Heart right ventricle (tissue), 16 donors: ENCODE measurements at regions not wholly inside any gene's neighbourhood (a gene's known extent, or its start where the extent isn't known, plus 50 kb on each side); places are given as distances from the start of the nearest gene placed in this dataset.

Experiments
- ATAC-seq, 8 donors: fragments of 200-7000 bp; cut with Tn5 transposase; one replicate each; pipeline ENCODE4 v1.9.1; 2020; ENCODE audit warnings: mild to moderate bottlenecking in 8 of 8, moderate library complexity in 8 of 8, moderate number of reproducible peaks in 1 of 8
- DNase-seq, 2 donors: peaks; one replicate each; pipeline ENCODE4 v3.0.0-alpha.2; 2020
- H3K27ac ChIP-seq, 10 donors: fragments of 200-600 bp; sonication (generic) in 2 of 10; one replicate each; pipeline versions ENCODE4 v1.5.0 to v1.8.0; 2020 to 2022; ENCODE audit warnings: mild to moderate bottlenecking in 3 of 10
- H3K27me3 ChIP-seq, 7 donors: fragments of 200-600 bp; one replicate each; pipeline ENCODE4 v1.8.0; 2021 to 2022; ENCODE audit warnings: mild to moderate bottlenecking in 2 of 7
- H3K36me3 ChIP-seq, 9 donors: fragments of 200-600 bp; sonication (generic) in 1 of 9; one replicate each; pipeline versions ENCODE4 v1.5.0 to v1.8.0; 2020 to 2022; ENCODE audit warnings: mild to moderate bottlenecking in 2 of 9
- H3K4me1 ChIP-seq, 9 donors: fragments of 200-600 bp; sonication (generic) in 1 of 9; one replicate each; pipeline versions ENCODE4 v1.5.0 to v1.8.0; 2020 to 2022; ENCODE audit warnings: mild to moderate bottlenecking in 4 of 9
- H3K4me3 ChIP-seq, 10 donors: fragments of 200-600 bp; sonication (generic) in 2 of 10; one replicate each; pipeline versions ENCODE4 v1.5.0 to v1.8.0; 2020 to 2022; ENCODE audit warnings: mild to moderate bottlenecking in 7 of 10, moderate library complexity in 2 of 10
- H3K9me3 ChIP-seq, 11 donors: fragments of 200-600 bp in 10 of 11; sonication (generic) in 2 of 11; one replicate each; pipeline versions ENCODE4 v1.5.0 to v1.8.0; 2013 to 2022; ENCODE audit warnings: mild to moderate bottlenecking in 2 of 11, control low read depth in 1 of 11, moderate library complexity in 1 of 11
- CTCF ChIP-seq, 9 donors: fragments of 200-600 bp; sonication (generic) in 2 of 9; IDR thresholded peaks; one replicate each; pipeline versions ENCODE4 v1.5.0 to v1.8.0; 2021 to 2022; ENCODE audit warnings: antibody characterized with exemption in 9 of 9, mild to moderate bottlenecking in 5 of 9, moderate library complexity in 1 of 9
- WGBS, 2 donors: extraction: QIAGEN DNeasy Blood & Tissue Kit; methylation state at CpG; one replicate each; pipeline ENCODE4 v1.1.7; 2013; ENCODE audit warnings: inconsistent platforms in 1 of 2; 5-methylcytosine and 5-hydroxymethylcytosine counted together
- intact Hi-C, 10 donors: fragments of 100-400 bp; cut with DNase I; formaldehyde crosslinking; loops; one replicate each; pipeline versions ENCODE4 v1.11.1 to v1.14.2; 2022
- donor health status: Arrhythmogenic right ventricular cardiomyopathy.
- donor health status: ischemic (EF 13 %, LVEDD 7.1; RV severe dilation, severe dysfunction).
- donor health status: healthy with polysubstance abuse.
- donor health status: DM: no; HTN: yes; CAD: no.
- donor health status: DM: no; HTN: no; CAD: no.
- donor health status: ischemic (EF 25% LVEDD 6.9; RV normal size, moderate dysfunction).
- donor health status: ischemic (EF 25% LVEDD 5.7; RV mildly dilated, moderate dysfunction).
- donor health status: healthy.
- donor health status: DM: yes; HTN: yes; CAD: no.
- donor health status: Ischemic cardiomyopathy.
- donor health status: ischemic (EF 35%, LVEDD 5.7; RV mildly dilated, moderate dysfunction).
- donor health status: nonischemic (EF 11% LVEDD 7.7; RV severe dilation, severe dysfunction).
- donor health status: DM: yes; HTN: yes; CAD: no.
- donor health status: PGD.
- donor health status: ischemic (EF 29% LVEDD 5.4; RV normal size, mild dysfunction).
- donor health status: nonischemic (EF 23%, LVEDD 6.1; RV moderate dilation, normal function).

DNA sequence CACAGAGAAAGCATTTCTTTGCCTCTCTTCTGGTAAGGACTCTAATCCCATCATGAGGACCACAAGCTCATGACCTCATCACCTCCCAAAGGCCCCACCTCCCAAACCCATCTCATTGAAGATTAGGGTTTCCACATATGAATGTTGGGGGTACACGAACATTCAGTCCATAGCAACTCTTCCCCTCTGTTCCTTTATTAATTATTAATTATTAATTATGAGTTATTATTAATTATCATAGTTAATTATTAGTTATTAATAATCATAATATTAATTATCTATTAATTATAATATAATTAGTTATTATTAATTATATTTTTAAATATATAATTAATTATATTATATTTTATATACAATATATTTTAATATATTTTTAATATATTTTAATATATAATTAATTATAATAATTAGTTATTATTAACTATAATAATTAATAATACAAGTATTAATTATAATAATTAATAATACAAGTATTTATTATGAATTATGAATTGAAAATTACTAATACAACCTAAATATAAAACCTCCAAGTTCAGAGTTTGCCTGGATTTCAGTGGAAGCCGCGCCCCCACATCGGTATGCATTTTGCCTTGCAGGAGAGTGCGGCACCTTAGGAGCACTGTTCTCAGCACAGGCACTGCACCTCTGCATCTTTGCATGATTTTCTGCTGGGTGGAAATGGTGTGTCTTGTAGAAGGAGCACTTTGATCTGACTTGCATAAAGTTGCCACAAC, 128.0 kb upstream of the FGF3 start:
- H3K27me3 ChIP-seq: peaks cover 0 to 24% (median 0%) of the 10 kb centered on the region in 7 donors
- H3K27ac ChIP-seq: no peak overlapping the region
- WGBS, 2 donors: 93 to 95% methylated on average over 5 of the region's 5 CpGs

DNA sequence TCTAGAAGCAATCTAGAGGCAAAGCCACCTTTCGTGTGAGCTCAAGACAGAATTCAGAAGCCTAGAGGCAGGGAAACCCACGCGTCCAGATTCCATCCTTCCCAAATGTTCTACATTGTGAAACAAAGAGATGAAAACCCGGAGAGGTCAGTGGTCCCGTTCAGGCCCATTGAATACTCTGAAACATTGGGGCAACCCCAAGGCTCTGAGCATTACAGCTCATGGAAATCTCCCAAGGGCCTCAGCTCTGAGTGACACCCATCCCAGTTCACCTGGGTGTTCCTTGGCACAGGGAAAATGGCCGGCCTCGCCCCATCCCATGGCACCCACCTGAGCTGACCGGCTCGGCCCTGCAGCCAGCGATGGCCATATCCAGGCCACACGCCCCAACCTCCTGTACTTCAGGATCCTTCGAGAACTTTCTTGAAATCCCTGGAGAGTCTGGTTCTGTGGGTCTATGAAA, 128.6 kb upstream of the FGF3 start:
- Histone ChIP-seq H3K4me3 (no peak overlapping the region), H3K4me1 (peaks cover 0 to 19% (median 7%) of the 10 kb centered on the region in 9 donors), H3K9me3 (peaks cover 0 to 8% (median 0%) of the 10 kb centered on the region in 11 donors), H3K36me3 (no peaks in the 10 kb centered on the region), H3K27ac (no peak overlapping the region), H3K27me3 (peaks cover 0 to 24% (median 0%) of the 10 kb centered on the region in 7 donors)
- intact Hi-C loops: loop anchor here in 1 of 10 donors (10.0 kb wide), 1 partner anchor 127 kb away; the partner anchor contains the start of gene ANO1
- 91 to 93% methylated on average over 12 of the region's 12 CpGs for WGBS, 2 donors
- TF ChIP-seq CTCF (IDR thresholded peaks at IDR 0.05): no peak
- ATAC-seq (no peak), DNase-seq (peak in 1 of 2 donors; percentile 4)

More for the DNA sequence above, 128.0 kb upstream of the FGF3 start:
- H3K4me1 ChIP-seq: peaks cover 0 to 19% (median 7%) of the 10 kb centered on the region in 9 donors
- H3K4me3 ChIP-seq: no peak overlapping the region
- TF ChIP-seq CTCF (IDR thresholded peaks at IDR 0.05): no peak
- H3K36me3 ChIP-seq: no peaks in the 10 kb centered on the region
- intact Hi-C loops: loop anchor here in 1 of 10 donors (10.0 kb wide), 1 partner anchor 128 kb away; the partner anchor contains the start of gene ANO1
- ATAC-seq (no peak), DNase-seq (peak in 1 of 2 donors; percentile 1)
- peaks cover 0 to 8% (median 0%) of the 10 kb centered on the region in 11 donors for H3K9me3 ChIP-seq

DNA sequence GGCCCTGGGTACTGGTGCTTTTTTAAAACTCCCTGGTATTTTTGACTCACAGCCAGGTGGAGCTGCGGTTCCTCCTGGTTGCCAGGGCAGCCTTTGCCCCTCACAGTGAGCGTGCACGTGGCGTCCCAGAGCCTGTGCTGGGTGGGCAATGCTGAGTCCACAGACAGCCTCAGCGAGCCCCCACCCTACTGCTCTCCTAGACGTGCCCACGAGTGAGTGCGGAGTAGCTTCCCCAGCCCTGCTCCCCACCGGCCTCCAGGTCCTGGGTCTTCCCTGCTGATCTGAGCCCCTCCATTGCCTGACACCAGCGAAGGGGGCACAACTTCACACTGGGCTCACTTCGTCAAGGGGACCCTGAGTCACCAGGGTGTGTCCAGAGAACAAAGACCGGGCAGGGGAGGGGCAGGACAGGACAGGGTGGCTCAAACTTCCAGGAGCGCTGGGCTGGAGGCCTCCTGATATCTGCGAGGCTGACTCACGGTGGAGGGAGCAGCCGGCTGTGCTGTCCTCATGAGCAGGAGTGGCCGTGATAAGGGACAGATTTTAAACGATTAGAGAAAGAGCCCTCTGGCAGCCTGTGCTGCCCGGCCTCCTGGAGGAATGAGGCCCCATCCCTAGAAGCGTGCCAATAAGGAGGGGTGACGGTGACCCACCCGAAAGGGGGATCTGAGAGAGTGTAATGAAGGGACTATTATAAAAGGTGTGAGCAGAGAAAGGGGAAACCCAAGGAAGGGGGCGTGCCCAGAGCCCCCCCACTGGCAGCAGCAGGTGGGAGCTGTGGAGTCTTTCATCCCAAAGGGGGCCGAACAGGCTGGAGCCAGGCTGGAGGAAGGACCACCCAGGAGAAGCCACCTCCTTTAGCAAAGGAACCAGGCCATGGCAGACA, 129.3 kb upstream of the FGF3 start:
- Histone ChIP-seq H3K4me3 (no peak overlapping the region), H3K4me1 (peaks cover 0 to 19% (median 7%) of the 10 kb centered on the region in 9 donors), H3K27me3 (peaks cover 0 to 21% (median 0%) of the 10 kb centered on the region in 7 donors), H3K9me3 (peaks cover 0 to 8% (median 0%) of the 10 kb centered on the region in 11 donors), H3K27ac (peak overlapping the region in 1 of 10 donors; percentile 34), H3K36me3 (no peaks in the 10 kb centered on the region)
- WGBS, 2 donors: 52 to 60% methylated on average over 24 of the region's 24 CpGs
- intact Hi-C loops: loop anchor here in 1 of 10 donors (10.0 kb wide), 1 partner anchor 126 kb away; the partner anchor contains the start of gene ANO1
- ATAC-seq (peak in 6 of 8 donors; percentile 23 to 60 (median 40)), DNase-seq (peak in 1 of 2 donors; percentile 10)
- TF ChIP-seq CTCF (IDR thresholded peaks at IDR 0.05): peak in 2 of 9 donors; percentile 20

DNA sequence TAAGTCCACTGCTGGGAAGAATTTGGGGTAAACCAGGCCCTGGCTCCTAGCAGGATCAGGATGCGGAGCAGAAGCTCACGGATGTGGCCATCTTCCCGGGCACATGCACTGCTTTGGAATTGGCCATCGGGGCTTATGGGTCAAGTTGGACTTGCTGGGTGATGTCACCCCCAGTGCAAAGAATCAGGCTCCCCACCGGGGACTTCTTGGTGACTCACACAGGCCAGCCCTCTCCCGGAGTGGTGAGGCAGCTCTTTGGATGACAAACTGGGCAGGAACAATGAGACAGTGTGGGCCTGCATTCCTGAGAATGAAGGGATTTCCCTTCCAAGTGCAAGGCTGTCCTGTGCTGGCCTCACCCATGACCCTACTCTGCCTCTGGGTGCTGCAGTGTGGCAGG, 128.8 kb upstream of the ANO1 start:
- WGBS, 2 donors: 62 to 70% methylated on average over 6 of the region's 6 CpGs
- intact Hi-C loops: loop anchor here in 1 of 10 donors (10.0 kb wide), 1 partner anchor 125 kb away; the partner anchor contains the start of gene ANO1
- H3K27me3 ChIP-seq: peaks cover 0 to 14% (median 0%) of the 10 kb centered on the region in 7 donors
- peaks cover 0 to 8% (median 0%) of the 10 kb centered on the region in 11 donors for H3K9me3 ChIP-seq
- peaks cover 0 to 19% (median 7%) of the 10 kb centered on the region in 9 donors for H3K4me1 ChIP-seq
- peak overlapping the region in 1 of 10 donors; percentile 34 for H3K27ac ChIP-seq
- ATAC-seq (peak; percentile 12 to 75 (median 42)), DNase-seq (no peak)
- no peak for TF ChIP-seq CTCF (IDR thresholded peaks at IDR 0.05)
- no peaks in the 10 kb centered on the region for H3K36me3 ChIP-seq
- H3K4me3 ChIP-seq: no peak overlapping the region
